ENCODE measurements at regions not wholly inside any gene's neighbourhood (a gene's known extent, or its start where the extent isn't known, plus 50 kb on each side); places are given as distances from the start of the nearest gene placed in this dataset.
"Not testable (repeated sequence)": the region's sequence is repeated elsewhere in the genome, so short reads cannot be mapped to it uniquely, and the experiment has no call there.

GRCh38 chr6:120786682-120787081 lies 547.6 kb downstream of the TBC1D32 start:
- no peak for DNase-seq

- no peak for DNase-seq
Measured at GRCh38 chr6:120786256-120786655, 548.0 kb downstream of the TBC1D32 start.

DNA sequence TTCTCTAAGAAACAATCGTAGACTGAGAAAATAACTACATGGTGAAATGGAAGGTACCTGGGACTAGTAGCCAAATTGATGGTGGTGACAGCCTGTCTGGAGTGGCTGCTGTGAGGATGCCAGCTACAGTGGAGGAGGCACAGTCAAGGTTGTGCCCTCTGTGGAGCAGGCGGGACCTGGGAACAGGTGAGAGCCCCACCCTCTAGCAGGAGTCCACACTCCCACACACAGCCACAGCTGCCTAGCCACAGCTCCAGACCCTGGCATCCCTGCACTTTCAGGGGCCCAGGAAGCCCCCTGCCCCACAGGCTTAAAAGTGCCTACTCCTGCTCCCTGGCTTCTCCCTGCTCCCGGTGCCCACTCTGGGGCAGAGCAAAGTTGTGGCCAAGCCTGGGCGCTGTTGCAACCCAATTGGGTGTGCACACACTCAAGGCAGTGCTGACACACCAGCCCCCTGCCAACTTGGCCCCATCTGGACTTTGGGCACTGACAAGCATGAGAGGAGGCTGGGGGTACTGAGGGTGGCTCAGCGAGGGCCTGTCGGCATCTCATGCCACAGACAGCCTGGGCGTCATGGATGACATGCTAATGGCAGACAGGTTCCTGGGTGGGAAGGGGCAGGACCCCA lies 548.7 kb downstream of the TBC1D32 start:
- DNase-seq: no peak

- DNase-seq: no peak
Measured at GRCh38 chr6:120779441-120779840, 554.8 kb downstream of the TBC1D32 start.

GRCh38 chr6:120775698-120776097 lies 558.6 kb downstream of the TBC1D32 start:
- DNase-seq: no peak

DNA sequence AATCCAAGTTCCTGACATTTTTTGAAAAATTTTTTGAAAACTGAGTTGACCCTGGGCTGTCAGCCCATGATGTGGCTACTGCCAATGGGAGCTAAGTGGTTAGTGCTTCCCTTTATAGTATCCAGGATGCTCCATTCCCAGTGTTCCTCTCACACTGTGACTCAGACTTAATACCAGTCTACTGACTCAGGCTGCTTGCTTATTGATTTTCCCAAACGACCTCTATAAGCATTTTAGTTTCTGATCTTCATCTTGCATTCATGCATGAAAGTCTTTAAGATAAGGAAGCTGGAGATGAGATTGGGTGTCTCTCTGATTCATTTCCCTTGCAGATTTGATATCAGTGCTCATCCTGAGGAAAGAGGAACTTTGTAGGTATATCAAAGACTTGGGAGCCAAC lies 560.0 kb downstream of the TBC1D32 start:
- DNase-seq: peak; percentile 47

DNA sequence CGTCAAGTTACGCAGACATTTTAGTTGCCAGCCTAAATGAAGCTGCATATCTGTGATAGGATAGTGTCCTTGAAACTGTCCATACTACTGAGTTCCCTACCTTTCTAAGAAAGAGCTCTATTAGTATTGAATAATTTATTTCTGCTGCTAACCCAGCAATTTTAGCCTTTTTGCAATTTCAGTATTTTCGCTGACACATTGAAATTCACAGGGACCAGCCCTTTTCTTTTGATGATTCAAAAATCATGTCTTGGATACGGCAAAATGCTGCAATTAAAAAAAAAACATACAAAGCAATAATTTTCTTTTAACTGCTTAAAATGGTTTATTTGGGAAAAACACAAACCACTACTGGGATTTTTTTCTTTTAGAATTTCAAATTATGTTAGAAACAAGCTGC lies 563.3 kb downstream of the TBC1D32 start:
- DNase-seq: no peak

- DNase-seq: no peak
Measured at GRCh38 chr6:120764312-120764711, 570.0 kb downstream of the TBC1D32 start.

GRCh38 chr6:120759570-120759969 lies 574.7 kb downstream of the TBC1D32 start:
- no peak for DNase-seq

- not testable (repeated sequence) for DNase-seq
Measured at GRCh38 chr6:120748574-120748973, 585.7 kb downstream of the TBC1D32 start.

DNA sequence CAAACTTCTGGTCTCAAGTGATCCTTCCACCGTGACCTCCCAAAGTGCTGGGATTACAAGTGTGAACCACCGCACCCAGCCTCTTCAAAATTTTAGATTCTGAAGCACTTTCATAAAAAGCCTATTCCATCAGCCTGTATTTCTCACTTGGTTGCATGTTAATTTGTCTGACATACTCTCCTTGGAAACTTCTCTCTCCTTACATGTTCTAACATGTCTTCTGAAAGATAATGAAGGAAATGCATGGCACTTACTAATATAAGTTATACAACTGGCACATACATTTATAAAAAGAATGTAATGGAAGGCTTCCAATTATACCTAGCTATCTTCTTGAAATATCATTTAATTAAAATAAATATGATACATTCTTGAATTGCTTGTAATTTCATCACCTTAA lies 597.5 kb downstream of the TBC1D32 start:
- DNase-seq: no peak

- DNase-seq: peak; percentile 2
Measured at GRCh38 chr6:120735641-120736040, 598.6 kb downstream of the TBC1D32 start.

- DNase-seq: no peak
Measured at GRCh38 chr6:120711255-120711654, 623.0 kb downstream of the TBC1D32 start.

DNA sequence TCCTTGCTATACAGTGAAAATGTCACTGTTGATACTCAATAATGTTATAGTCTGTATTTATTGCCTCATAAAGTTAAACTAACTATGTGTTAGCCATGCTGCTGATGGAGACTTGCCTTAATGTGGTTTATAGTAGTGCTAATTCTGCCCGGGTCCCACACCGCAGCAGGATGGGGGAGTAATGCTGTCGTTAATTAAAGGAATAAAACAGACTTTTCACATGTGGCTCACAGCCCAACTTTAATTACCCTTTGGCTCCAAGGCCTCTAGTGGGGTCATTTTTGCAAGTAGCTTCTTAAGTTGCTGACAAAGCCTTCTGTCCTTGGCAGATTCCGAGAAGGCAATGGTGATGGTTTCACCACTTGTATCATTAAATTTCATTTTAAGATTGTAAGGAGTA lies 634.3 kb downstream of the TBC1D32 start:
- DNase-seq: no peak

GRCh38 chr6:120686492-120686891 lies 647.8 kb downstream of the TBC1D32 start:
- no peak for DNase-seq

DNA sequence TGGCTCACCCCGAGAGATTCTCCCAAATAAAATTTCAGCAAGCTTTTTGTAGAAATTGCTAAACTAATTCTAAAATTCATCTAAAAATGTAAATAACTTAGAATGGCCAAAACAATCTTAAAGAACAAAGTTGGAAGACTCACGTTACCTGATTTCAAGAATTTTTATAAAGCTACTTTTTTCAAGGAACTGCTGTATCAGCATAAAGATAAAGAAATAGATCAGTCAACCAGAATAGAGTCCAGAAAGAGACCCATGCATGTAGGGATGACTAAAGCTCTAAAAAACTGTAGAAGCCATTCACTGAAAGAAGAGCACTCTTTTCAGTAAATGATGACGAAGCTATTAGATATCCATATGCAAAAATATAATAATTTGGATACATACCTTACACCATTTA lies 652.1 kb downstream of the TBC1D32 start:
- no peak for DNase-seq

- no peak for DNase-seq
Measured at GRCh38 chr6:120681204-120681603, 653.1 kb downstream of the TBC1D32 start.

- DNase-seq: peak; percentile 1
Measured at GRCh38 chr6:120675886-120676285, 658.4 kb downstream of the TBC1D32 start.

DNA sequence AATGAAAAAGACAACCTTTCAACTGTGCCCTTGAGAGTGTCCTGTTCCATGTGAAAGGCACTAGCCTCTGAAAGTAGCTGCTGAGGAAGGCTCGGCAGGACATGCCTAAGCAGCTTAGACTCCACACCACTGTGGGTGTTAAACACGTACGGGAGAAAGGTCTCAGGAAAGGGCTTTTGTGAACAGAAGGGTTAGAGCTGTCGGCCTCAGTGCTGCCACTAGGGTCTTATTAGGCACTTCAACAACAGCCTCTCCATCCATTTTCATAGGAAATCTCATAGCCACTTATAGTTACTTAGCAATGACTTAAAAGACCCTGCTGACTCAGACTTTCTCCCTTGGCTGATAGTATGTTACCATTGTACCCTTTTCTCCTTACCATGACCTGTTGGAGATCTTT lies 662.8 kb downstream of the TBC1D32 start:
- no peak for DNase-seq

DNA sequence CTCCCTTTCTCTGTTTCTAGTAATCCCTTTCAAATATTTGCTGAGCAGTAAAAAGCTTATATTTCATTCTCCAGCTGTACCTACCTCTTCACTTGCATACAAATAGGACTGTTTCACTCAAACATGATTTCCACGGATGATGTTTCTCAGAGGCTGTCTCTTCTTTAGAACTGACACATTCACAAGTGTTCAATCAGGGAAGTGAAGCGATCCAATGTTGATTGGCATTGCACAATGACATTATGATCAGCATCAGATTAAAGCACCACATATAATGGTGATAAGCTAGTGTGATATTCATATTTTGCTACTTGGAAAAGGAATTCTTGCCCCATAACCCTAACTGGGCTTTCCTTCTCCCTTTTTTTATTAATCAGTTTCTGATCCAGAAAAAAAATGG lies 681.8 kb downstream of the TBC1D32 start:
- no peak for DNase-seq

DNA sequence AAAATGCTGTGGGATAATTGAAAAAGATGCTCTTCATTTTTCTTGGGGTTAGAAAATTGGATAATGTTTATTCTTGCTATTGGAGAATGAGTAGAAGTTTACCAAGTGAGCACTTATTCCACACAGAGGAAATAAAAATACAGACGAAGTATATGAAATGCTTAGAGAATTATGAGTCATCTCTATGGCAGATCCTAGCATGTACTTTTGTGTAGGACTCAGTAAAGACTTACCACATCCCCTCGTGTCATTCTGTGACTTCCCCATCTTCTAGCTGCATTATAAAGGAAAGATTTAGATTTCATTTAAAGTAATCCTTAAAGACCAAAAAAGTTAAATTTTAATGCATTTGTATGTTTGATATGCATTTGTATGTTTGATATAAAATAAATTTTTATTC lies 685.6 kb downstream of the TBC1D32 start:
- no peak for DNase-seq

GRCh38 chr6:120646101-120646500 lies 688.2 kb downstream of the TBC1D32 start:
- no peak for DNase-seq

DNA sequence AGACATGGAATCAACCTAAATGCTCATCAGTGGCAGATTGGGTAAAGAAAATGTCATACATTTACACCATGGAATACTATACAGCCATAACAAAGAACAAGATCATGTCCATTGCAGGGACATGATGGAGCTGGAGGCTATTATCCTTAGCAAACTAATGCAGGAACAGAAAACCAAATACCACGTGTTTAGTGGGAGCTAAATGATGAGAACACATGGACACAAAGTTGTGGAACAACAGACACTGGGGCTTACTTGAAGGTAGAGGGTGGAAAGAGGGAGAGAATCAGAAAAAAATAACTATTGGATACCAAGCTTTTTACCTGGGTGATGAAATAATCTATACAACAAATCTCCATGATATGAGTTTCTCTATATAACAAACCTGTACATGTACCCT lies 701.3 kb downstream of the TBC1D32 start:
- DNase-seq: no peak

DNA sequence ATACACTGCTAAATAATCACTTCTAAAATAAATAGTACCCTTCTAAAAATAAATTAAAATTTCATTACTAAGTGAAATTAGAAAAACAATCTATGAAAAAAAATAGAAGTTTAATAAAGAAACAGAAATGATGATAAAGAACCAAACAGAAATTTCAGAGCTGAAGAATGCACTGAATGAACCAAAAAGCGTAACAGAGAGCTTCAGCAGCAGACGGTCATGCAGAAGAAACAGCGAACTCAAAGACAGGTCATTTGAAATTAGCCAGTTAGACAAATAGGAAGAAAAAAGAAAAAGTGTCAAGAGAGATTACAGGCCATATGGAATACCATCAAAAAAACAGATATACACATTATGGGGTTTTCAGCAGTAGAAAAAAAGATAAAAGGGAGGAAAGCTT lies 706.7 kb downstream of the TBC1D32 start:
- no peak for DNase-seq

DNA sequence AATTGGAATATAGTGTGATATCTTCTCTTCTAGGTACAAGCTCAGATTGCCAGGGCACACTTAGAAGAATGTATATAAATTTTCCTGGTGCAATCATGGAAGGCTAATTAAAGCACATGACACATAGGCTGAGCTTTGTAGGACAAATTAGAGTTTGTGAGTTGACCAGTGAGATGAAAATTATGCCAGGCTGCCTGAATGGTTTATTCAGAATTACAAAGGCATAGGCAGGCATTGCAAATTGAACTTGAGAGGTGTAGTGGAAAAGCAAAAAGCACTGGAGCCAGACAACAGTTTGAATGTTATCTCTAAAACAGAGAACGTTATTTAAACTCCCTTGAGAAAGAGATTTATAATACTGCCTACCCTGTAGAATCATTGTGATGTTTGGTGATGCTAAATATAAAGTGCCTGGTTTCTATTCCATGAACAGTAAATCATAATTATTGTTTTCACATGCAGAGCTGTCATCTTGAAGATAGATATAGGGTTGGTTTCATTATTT lies 712.1 kb downstream of the TBC1D32 start:
- DNase-seq: no peak
